Stimulated activated CD4-positive, alpha-beta T cell treated with anti-CD3 and anti-CD28 coated beads, TNF-alpha, amount 100 ng/mL, for 1 hour (primary cell): ENCODE measurements at regions not wholly inside any gene's neighbourhood (a gene's known extent, or its start where the extent isn't known, plus 50 kb on each side); places are given as distances from the start of the nearest gene placed in this dataset.

ENCODE experiments used
- DNase-seq, 3 donors: peaks; one replicate each; pipeline ENCODE4 v3.0.0-alpha.2; 2020; ENCODE audit warnings: low read depth in 3 of 3, low spot score in 1 of 3

DNA sequence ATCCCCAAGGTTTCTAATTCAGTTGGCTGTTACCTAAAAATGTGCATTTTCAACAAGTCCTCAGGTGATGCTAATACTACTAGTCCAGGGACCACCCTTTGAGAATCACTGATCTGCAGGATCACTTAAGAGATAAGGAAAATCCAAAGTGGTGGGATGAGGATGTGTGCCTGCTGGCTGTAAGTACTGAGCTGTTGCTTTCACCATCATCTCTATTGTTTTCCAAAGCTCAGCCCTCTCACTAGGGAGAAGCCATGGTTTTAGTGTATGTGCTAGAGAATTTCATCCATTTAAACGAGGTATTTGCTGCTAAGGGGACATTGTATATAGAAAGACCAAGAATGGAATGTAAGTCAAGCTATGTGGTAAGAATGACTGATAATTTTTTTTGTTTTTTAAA, 202.3 kb downstream of the KIF21A start:
- no peak for DNase-seq

DNA sequence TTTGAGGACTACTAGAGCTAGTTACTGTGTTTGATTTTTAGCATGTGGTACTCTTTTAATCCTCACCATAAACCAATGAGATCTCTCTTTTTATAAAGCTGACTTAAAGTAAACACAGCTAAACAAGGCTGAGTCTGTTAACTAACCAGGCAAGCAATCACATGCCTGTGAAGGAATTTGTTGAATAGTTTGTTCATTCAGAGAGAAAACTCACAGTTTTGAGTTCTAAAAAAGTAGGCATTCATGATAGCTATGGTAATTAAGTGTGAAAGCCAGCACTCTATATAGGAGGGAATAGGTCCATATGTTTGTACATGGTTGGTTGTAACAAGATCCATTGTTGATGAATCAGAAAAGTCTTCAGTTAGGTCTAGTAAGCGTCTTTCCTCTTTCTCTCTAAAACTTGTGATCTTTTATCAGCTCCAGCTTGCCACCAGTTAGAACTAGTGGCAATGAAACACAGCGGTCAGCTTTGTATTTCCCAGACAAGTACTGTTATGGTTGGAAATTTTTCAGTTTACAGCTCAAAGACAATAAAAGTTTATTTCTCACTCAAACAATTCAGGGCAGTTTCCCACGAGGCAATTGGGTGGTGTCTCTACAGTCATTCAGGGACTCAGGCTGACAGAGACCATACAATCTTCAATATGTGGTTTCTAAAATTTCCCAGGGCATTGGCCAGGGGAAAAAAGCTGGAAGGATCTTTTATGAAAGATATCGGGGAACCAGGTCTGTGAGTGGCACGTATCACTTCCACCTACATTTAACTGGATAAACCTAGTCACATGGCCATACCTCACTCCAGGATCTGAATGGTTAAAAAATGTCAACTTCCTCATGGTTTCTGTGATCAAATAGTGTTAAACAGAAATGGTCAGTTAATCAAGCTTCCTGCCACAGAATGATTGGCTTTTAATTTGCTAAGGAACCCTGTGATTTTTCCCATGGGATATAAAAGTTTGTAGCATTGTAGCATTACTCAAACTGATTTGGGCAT, 203.1 kb downstream of the KIF21A start:
- no peak for DNase-seq

DNA sequence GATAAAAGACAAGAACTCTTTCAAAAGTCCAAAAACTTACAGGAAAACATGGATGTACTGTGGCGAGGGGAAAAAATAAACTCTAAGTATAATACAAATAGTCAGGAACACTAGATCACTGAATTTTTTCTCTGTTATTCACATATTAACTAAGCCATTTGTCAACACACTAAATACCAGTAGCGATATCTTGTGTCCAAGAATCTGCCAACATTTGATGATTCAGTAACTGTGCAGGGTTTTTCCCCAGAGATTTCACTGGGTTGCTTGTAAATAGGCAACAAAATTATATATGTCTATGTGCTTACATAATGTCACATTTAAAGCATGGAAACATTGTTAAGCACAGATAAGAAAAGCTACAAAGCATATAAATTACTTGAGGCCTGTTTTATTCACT, 205.9 kb downstream of the KIF21A start:
- no peak for DNase-seq

DNA sequence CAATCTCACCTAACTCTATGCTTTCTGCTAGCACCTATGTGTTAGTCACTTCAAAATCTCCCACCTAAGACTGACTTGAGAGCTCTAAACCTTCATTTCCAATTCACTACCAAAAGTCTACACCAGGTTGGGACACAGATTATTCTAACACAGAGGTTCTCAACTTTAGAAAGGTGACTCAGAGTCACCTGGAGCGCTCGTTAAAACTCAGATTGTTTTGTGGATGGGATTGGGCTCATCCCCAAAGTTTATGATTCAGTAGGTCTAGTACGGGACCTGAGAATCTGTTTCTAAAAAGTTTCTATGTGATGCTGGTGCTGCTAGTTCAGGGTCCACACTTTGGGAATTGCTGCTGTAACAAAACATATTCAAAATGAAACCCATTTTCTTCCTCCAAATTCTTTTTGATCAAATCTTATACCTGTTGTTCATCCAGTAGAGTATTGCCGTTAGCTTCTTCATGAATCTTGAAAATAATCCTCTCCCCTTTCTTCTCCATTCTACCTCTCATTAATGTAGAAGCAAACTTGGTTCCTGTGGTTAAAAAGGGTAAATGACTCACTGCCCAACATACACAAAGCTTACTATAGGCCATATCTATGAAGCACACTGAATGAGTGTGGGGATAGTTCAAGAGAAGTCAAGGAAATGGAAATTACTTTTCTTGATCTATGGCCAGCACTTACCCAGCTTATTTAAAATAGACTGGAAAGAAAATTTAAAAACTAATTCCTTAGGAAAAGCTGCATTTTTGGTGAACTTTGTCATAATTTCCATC, 206.7 kb downstream of the KIF21A start:
- DNase-seq, result no peak

DNA sequence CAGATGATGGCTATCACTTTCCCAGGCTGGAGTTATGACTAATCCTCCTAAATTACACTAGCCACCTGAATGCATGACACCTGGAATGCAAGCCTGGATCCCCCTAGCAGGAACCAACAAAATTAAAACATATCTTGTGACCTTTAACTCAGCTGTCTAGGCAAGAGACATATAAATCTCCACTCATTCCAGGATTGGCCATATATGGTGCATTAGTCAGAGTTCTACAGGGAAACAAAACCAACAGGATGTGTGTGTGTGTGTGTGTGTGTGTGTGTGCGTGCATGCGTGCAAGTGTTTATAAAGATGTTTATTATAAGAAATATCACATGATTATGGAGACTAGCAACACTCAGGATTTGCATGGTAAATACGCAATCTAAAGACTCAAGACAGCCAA, 212.8 kb downstream of the KIF21A start:
- no peak for DNase-seq

DNA sequence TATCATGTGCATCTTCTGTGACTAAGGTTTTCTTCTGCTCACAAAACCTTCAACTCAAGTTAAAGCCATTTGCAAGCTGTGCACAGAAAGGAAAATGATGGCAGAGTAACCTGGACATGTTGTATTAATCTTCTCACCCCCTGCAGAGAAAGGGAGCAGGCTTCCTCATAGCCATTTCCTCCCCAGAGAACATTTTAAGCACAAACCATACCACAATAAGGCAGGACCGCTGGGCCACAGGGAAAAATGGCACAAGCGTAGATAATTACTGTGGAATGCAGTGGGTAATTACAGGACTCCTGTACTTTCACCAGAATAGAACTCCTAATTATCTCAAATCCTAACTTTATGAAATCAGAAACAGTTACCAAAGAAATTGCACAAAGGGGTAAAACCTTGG, 215.7 kb downstream of the KIF21A start:
- DNase-seq, result no peak

DNA sequence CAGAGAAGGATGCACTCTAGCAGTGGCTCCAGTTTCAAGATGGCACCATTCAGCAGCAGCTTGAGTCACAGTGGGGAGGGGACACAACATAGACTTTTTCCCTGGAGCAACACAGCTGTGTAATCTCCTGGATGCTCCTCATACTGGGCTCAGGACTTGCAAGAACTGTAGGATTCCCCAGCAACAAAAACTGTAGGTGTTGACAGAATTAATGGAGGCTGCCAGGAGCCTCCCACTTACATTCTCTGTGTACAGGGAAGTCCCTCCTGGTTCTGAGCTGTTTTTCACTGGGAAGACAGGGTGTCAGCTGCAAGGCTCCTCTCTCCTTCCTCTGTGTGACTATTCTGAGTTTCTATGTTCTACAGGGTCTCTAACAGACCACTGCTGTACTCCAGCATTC, 217.9 kb downstream of the KIF21A start:
- no peak for DNase-seq

DNA sequence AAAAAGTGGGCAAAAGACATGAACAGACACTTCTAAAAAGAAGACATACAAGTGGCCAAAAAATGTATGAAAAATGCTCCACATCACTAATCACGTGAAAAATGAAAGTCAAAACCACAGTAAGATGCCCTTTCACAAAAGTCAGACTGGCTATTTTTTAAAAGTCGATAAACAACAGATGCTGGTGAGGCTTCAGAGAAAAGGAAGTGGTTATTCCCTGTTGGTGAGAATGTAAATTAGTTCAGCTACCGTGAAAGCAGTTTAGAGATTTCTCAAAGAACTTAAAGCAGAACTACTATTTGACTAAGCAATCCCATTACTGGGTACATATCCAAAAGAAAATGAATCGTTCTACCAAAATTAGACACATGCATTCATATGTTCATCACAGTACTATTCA, 237.0 kb downstream of the KIF21A start:
- no peak for DNase-seq

DNA sequence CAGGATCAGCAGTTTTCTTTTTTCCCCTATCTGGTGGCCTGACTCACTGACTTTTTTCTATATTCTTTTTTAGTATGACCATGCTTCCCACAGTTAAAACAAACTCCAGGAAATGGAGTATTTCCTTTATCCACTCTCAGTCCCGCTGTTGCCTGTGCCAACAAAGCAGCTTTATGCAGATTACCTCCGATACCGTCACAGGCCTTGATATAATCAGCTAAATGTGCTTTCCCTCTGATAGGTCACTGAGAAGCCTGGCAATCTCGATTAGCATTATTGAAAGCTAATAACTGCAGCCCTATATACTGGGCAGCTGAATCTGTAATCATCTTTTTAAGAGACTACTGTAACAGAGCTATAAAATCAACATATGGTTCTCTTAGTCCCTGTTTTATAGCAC, 243.6 kb downstream of the KIF21A start:
- DNase-seq, result no peak

DNA sequence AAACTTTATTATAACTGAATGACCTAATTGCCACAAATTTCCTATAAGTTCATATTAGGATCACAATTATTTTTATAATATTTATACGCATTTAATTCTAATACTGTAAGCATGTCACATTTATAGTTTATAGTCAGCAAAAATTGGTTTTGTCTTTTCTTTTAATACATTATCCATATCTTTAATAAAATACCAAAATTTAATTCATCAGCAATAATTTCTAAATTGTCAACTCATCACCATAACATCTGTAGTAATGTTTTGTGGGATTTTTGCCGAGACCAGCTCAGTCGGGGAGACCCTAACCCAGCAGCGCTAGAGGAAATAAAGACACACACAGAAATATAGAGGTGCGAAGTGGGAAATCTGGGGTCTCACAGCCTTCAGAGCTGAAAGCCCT, 254.2 kb downstream of the KIF21A start:
- no peak for DNase-seq

DNA sequence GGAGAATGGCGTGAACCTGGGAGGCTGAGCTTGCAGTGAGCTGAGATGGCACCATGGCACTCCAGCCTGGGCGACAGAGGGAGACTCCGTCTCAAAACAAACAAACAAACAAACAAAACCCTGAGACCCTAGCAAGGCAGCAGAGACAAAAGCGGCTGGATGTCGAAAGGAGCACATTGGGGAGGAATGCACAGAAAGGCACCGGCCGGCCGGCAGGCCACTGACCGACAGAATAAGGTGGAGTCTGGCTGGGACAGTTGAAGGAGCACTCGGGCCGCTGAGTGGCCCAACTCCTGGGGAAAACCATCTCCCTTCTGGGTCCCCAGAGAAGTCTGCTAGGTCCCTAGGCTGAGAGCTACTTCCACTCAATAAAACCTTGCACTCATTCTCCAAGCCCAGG, 256.2 kb downstream of the KIF21A start:
- no peak for DNase-seq

DNA sequence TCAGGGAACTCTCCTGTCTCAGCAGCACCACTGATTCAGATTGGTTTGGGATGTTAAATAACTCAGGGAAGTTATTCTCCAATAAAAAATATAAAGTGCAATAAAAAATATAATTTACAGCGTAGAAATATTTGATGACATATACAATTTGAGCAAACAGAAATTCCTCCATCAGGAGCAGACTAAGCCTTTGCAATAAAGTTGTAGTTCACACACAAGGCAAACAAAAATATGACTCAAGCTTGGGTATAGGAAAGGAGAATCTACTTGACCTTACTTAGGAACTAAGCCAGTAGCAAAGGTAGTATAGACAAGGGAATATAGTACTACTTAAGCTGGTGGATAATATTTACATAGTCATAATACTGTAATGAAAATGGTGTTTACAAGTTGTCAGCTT, 264.1 kb downstream of the KIF21A start:
- DNase-seq, result no peak

DNA sequence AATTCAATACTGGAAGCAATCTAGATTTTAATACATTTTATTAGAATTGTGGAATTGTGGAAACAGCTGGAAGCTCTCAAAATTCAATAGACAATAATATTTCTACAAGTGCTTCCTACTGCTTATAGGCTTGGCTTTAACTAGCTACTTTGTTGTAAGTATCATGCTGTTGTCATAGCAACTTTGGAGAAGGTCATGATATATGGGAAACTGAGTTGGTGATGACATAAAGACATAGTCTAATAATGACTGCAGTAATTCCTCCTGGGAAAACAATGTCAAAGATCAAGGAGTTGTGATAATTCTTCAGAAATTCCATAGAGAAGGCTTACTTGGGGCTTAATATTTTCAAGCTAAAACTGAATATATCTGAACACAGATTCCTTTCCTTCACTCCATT, 266.6 kb downstream of the KIF21A start:
- DNase-seq, result no peak

DNA sequence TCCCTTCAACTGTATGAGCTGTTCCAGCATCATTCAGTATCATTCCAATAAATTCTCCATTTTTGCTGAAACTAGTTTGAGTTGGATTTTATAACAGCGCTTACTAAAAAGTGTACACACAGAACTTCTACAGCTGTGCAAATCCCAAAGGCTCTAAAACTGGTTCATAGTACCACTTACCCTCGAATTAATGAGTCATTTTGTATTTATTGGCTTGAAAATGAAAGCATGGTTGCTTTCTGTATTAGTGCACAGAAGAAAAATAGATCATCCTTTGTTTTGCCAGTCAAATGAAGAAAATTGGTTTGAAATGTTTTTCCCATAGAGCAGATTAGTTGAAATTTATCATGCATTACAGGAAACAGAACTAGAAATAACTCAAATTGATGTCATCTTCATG, 268.3 kb upstream of the CPNE8 start:
- no peak for DNase-seq

DNA sequence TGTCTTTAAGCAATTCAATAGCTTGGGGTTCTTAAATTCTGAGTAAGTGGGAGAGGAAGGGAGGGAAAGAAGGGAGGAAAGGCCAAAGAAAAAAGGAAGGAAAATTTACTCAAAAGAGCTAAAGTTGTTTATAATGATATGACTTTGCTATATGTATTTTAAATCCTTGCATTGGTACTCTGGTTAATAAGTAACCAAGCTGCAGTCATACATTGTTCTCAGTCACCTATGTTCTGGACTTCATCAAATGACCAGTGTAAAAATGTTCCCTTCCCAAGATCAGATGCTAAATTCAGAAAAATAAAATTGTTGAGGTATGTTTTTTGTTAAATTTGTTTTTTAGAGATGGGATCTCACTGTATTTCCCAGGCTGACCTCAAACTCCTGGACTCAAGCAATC, 259.9 kb upstream of the CPNE8 start:
- DNase-seq, result no peak

DNA sequence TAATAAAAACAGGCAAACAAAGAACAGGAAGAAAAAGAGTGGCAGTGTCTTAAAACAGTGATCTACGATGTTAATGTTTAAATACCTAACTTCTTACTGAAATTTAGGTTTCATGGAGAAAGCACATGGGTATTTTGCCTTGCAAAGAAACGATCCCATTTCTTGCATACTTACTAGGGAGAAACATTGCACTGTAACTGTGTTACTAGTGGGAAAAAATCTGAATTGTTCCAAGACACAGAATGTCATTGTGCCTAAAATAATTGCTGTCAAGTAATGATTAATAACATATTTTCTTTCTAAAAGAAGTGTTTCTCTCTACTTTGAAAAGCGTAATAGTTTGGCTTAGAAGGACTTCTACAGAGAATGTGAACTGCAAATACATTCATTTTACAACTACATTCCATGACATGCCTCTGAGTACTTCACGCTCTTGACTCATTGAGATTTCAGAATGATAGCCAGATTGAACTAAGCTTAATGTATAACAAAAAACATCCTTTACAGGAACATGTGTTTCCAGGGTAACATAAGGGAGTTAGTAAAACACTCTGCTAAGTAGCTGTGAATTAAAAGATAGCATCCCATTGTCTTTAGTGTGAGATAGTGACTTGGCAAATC, 256.2 kb upstream of the CPNE8 start:
- no peak for DNase-seq

DNA sequence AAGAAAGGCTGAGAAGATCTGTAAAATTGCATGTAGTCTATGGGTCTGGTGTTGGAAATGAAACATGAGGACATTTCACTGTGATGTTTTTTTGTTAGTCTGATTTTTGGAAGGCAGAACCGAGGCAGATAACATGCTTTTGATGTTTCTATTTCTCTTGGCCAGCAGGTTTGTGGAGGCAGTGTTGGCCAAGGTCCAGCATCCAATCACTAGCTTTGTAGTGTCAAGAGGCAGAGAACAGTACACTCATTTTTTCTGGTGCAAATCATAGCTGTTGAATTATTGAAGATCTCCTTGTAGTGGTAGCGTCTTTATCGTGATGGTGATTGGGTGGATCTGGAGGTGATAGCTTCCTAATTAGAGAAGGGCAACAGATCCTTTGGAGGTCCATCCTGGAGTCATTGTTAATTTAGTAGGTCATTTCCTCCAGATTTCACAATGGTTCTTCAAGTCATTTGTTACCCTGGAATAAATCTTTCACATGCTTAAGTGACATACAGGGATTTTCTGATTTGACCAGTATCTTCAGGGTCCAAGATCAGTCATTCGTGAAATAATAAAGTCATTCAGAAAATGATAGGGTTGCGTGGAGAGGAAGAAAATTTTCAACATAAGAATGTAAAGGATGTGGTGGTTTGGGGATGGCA, 252.4 kb upstream of the CPNE8 start:
- no peak for DNase-seq

DNA sequence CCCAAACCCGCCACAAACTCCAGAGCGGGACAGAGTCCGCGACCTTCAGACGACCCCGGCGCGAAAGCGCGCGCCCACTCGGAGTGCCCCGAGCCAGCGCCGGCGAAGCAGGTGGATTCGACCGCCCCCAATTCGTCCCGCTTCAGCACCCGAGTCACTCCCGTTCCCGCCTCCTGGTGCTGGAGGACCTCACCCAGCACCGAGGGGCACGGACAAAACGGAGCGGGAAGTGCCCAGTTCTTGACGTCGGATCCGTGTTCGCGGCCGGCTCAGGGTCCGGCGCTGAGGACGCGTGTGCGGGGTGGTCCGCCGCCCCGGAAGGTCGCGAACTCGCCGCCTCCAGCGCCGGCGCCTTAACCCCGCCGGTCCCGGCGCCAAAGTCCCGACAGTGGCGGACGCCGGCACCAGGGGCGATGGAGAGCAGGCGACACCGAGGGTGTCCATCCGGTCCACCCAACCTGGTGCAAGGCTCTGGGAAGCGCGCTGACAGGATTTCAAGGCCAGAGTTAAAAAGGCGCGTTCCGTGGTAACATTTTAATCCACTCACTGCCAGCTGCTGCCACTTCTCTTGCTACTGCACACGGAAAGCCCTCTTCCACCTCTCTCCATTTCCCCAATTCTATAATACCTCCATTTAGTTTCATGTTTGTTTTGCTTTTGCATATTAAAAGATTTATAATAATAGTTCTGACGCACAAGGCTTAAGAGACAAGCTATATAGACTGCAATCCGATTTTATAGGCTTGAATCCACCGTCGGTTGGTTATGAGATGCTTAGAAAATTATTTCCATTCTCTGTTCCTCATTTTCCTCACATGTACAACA, 240.0 kb upstream of the CPNE8 start:
- peak in 1 of 3 donors; percentile 8 for DNase-seq

DNA sequence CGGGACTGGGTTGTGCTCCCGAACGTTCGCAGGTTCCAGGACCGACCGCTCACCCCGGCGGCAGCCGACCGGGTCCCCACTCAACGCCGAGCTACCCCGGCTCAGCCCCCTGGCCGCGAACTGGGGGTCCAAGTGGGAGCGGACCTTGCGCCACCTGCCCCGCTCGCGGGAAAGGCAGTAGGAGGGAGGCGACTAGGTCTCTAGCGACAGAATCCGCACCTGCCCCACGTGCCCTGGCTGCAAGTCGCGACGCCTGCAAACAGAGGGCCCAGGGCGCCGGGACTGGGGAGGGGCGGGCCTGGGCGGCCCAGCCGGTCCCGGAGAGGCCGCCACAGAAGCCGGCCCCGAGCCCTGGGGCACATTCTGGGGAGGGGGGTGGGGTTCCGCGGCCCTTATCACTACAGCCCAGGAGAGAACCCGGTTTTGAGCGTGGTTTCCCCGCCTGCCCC, 239.2 kb upstream of the CPNE8 start:
- DNase-seq, result no peak

DNA sequence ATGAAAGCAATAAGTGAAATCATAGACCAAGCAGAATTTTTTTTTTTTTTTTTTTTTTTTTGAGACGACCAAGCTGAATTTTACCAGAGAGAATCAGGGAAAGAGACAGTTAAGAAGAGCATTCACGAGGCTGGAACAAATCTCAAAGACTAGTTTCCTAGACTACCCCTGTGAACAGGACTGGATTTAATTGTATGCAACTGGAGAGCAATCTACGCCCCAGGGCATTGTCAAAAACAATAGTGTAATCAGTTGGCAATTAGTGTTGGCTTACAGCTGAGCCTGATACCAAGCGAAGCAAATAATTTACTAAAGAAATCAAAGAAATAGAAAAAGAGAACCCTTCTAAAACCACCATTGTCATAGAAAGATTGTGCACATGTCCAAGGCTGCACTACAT, 232.9 kb upstream of the CPNE8 start:
- DNase-seq, result no peak
